Head of caudate nucleus (tissue), 42 donors: ENCODE measurements at regions not wholly inside any gene's neighbourhood (a gene's known extent, or its start where the extent isn't known, plus 50 kb on each side); places are given as distances from the start of the nearest gene placed in this dataset.
"Not testable (repeated sequence)": the region's sequence is repeated elsewhere in the genome, so short reads cannot be mapped to it uniquely, and the experiment has no call there.

ENCODE experiments used
- DNase-seq, 42 donors: peaks; one replicate each; pipeline versions ENCODE4 v3.0.0 to v3.0.0-alpha.2; 2020 to 2021; ENCODE audit warnings: mixed read lengths in 7 of 42
- intact Hi-C: fragments of 100-400 bp; cut with DNase I; formaldehyde crosslinking; loops from one replicate; pipeline ENCODE4 v1.15.0; 2022

DNA sequence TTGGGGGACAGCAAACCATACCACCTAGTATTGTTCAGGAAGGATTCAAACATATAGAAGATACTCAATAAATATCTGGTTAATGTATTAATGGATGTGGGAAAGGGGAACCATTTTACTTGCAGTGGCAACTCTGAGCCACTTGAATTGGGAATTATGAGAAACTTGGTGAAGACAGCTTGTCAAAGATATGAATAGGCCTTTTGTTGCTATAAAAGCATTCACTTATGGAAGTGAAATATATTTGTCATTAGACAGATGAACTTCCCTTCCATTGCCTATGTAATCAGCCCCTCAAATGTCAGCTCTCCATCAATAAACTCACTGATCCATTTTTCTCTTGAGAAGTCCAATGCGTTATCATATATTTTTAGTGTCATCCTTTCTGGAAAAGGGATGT lies 56.1 kb downstream of the GPR85 start:
- intact Hi-C loops, result no loop called here
- DNase-seq, result no peak

- no peak for DNase-seq
- intact Hi-C loops, result no loop called here
These were observed 59.7 kb downstream of the GPR85 start for GRCh38 chr7:113026941-113027340.

- intact Hi-C loops, DNase-seq: not testable (repeated sequence)
These were observed 69.3 kb downstream of the GPR85 start for GRCh38 chr7:113017144-113017857.

GRCh38 chr7:113015034-113015645 lies 71.5 kb downstream of the GPR85 start:
- DNase-seq, result peak in 2 of 42 donors; percentile 3 to 7

GRCh38 chr7:113013761-113014449 lies 72.7 kb downstream of the GPR85 start:
- intact Hi-C loops, result no loop called here
- DNase-seq, result no peak

More at GRCh38 chr7:113015034-113015645, 71.5 kb downstream of the GPR85 start:
- intact Hi-C loops, result no loop called here

DNA sequence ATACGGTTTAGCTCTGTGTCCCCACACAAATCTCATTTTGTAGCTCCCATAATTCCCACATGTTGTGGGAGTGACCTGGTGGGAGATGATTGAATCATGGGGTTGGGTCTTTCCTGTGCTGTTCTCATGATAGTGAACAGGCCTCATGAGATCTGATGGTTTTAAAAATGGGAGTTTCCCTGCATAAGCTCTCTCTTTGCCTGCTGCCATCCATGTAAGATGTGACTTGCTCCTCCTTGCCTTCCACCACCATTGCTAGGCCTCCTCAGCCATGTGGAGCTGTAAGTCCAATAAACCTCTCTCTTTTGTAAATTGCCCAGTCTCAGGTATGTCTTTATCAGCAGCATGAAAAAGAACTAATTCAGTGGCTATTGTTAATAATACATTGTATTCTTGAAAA lies 73.8 kb downstream of the GPR85 start:
- intact Hi-C loops, DNase-seq: not testable (repeated sequence)

GRCh38 chr7:113010377-113010776 lies 76.2 kb downstream of the GPR85 start:
- DNase-seq, result no peak
- intact Hi-C loops, result no loop called here

DNA sequence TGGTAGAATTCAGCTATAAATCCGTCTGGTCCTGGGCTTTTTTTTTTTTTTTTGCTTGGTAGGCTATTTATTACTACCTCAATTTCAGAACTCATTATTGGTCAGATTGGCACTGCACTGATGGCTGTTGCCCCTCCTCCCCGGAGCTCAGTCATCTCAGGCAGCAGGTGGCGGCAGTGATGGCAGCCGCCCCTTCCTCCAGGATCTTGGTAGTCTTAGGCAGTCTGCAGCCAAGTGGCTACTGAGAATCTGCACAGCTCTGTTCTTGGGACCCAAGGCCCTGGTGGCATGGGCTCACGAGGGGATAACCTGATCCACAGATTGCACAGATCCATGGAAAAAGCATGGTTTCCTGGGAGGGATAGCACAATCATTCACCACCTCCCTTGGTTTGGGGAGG lies 77.9 kb downstream of the GPR85 start:
- intact Hi-C loops, result no loop called here
- no peak for DNase-seq

DNA sequence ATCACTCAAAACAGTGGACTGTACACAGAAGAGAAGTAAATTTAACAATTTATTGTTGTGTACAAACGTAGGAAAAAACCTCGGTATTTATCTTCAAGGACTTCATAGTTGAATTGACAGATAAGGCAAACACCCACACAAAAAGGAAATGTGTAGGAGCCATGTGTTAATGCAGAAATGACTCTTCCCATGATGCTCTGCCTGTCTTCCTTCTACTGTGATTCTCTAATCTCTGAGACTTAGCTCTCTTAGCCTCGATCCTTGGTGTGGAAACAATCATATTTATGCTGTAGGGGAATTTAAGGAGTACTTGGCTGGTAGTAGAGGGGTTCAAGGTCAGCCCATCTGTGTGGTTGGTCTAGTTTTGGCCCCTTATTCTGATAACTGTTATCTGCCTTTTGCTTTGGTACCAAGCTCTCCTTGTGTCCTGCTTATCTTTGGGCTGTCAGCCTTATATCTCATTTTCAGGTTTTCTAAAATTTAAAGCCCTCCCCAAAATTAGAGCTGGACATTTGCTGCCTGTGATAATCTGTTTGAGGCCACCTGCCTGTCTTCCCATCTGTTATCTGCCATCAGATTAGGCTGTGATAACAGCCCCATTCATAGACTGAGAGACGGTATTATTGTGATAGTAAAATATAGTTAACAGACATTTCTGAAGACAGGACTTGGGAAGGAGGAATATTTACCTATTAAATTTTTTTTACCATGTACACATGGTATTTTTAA lies 81.7 kb downstream of the GPR85 start:
- intact Hi-C loops, result no loop called here
- DNase-seq, result no peak

DNA sequence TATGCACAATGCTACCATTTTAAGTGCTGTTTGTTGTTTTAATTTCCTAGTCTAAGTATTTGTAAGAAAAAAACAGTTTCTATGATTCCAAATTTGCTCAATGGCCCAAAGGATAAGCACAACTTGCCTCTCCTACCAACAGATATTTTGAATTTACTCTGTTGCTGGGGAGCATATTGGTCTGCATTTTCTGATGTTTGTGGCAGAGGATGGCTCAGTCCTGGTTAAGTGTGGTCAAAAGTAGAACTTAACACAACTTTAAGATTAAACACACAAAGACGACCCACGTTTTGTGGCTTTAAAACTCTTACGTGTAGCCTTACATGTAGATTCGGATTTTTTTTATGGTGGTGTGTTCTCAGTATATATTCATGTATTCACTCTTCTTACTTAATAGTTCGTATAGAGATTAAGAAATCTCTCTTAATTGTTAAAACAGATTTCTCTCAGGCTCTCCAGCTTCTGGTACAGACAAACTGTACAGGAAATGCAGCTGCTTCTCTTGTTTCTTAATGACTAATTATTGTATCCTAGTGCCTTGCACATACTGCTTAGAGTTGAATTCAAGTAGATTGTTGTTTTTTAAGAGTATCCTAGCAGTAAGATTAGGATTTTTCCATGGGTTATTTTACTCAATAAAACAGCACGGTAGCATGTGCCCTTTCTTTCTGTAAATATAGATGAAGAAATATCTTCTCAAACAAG lies 86.2 kb downstream of the GPR85 start:
- intact Hi-C loops, result no loop called here
- DNase-seq, result no peak

DNA sequence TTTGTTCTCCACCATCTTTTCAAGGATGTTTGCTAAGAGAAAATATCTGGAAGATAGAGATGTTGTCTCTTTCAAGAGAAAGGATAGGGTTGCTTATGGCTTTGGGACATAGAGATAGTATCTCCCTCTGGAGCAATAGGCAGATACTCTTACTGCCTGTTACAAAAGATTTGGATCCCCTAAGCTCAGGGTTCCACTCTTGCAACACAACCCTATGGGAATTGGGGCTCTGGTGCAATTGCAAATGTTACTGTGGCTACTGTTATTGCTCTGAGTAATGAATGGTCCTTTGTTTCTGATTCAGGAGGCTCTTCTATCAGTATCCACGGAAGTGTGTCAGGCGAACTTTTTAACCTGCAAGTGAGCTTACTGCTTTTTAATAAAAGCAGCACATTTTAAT lies 88.8 kb downstream of the GPR85 start:
- intact Hi-C loops, result no loop called here
- DNase-seq, result no peak

- intact Hi-C loops, result no loop called here
- no peak for DNase-seq
These were observed 90.2 kb downstream of the GPR85 start for GRCh38 chr7:112996331-112996871.

DNA sequence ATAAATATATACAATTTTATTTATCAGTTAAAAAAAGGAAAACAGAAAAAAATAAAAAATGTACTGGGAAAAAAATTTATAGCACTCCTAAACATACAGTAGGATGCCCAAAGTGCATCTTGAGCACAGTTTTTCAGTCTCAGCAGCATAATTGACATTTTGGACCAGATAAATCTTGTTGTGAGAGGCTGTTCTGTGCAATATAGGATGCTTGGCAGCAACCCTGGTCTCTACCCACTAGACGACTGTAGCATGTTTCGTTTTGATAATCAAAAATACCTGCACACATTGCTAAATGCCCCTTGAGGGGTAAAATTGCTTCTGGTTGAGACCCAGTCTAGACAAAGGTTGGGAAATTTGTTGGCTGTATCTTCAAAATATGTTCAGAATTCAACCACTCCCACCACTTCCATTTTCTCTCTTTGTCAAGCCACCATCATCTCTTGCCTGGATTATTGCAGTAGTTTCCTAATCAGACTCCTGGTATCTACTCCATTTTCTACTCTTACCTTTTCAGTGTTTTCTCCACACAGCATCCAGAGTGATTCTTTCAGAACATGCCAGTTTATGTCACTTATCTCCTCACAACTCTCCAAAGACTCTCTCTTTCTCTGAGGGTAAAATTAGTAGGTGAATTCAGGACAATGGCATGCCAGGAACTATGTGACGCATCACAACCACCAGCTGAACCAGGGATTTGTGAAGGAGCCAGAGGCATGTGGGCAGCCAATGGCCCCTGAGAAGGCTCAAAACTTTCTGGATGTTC lies 91.4 kb downstream of the GPR85 start:
- no peak for DNase-seq
- intact Hi-C loops, result no loop called here

GRCh38 chr7:112994656-112995055 lies 92.0 kb downstream of the GPR85 start:
- no peak for DNase-seq
- intact Hi-C loops, result no loop called here

DNA sequence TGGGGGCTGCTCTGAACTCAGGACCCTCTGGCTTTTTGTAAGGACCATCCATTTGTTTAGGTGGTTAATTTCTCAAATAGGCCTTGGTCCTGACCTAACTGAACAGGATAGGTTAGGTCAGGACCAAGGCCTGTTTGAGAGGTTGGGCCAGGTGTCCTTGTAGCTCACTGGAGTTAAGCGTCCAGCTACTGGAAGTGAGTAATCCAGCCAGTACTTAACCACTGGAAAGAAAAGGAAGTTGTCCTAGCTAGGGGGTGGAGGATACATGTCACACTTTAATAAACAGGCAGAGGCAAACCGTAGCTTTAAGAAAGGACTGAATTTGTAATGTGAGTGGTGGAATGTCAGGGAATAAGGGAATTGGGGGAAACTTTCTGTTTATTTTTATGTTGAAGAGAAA lies 96.0 kb downstream of the GPR85 start:
- intact Hi-C loops, result no loop called here
- no peak for DNase-seq

DNA sequence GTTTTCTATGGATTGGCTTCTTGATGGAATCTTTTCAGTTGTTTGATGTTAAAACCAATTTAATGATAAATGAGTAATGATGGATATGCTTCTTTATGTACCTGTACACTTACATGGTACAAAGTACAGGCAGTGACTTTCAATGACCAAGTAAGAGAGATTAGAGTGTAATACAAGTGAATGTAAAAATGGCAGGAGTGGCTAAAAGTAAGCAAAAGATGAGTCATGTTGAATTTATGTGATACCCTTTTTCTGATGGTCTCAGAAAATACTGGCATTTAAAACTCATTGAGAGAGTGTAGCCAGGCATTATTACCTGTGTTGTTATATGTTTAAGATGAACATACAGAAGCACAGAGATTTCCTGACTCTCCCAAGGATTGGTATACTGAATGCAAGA lies 97.1 kb downstream of the GPR85 start:
- intact Hi-C loops, result no loop called here
- no peak for DNase-seq

DNA sequence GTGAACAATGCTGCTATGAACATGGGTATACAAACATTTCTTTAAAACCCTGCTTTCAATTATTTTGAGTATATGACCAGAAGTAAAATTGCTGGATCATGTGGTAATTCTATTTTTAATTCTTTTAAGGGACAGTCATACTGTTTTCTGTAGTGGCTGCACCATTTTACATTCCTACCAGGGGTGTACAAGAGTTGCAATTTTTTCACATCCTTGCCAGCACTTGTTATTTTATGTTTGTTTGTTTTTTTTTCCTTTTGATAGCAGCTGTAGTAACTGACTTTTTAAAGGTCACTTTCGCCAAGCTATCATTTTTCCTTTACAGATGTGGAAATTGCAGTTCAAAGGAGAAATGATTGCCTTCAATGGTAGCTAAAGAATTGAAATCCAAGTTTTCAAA lies 99.5 kb downstream of the GPR85 start:
- no peak for DNase-seq
- intact Hi-C loops, result no loop called here
